ENCODE measurements at regions not wholly inside any gene's neighbourhood (a gene's known extent, or its start where the extent isn't known, plus 50 kb on each side); places are given as distances from the start of the nearest gene placed in this dataset.
"Not testable (repeated sequence)": the region's sequence is repeated elsewhere in the genome, so short reads cannot be mapped to it uniquely, and the experiment has no call there.

- TF ChIP-seq, protein P1, sequence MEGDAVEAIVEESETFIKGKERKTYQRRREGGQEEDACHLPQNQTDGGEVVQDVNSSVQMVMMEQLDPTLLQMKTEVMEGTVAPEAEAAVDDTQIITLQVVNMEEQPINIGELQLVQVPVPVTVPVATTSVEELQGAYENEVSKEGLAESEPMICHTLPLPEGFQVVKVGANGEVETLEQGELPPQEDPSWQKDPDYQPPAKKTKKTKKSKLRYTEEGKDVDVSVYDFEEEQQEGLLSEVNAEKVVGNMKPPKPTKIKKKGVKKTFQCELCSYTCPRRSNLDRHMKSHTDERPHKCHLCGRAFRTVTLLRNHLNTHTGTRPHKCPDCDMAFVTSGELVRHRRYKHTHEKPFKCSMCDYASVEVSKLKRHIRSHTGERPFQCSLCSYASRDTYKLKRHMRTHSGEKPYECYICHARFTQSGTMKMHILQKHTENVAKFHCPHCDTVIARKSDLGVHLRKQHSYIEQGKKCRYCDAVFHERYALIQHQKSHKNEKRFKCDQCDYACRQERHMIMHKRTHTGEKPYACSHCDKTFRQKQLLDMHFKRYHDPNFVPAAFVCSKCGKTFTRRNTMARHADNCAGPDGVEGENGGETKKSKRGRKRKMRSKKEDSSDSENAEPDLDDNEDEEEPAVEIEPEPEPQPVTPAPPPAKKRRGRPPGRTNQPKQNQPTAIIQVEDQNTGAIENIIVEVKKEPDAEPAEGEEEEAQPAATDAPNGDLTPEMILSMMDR (IDR thresholded peaks at IDR 0.05): not testable (repeated sequence)
- TF ChIP-seq POLR2AphosphoS5 (IDR thresholded peaks at IDR 0.05; ENCODE audit: low read depth, low read length); SIN3A (IDR thresholded peaks at IDR 0.05; ENCODE audit: borderline replicate concordance, insufficient read depth, low read depth, low read length): not testable (repeated sequence)
Observed at GRCh38 chr3:24572409-24572808, 77.8 kb upstream of the THRB start.
